ENCODE measurements at regions not wholly inside any gene's neighbourhood (a gene's known extent, or its start where the extent isn't known, plus 50 kb on each side); places are given as distances from the start of the nearest gene placed in this dataset.

DNA sequence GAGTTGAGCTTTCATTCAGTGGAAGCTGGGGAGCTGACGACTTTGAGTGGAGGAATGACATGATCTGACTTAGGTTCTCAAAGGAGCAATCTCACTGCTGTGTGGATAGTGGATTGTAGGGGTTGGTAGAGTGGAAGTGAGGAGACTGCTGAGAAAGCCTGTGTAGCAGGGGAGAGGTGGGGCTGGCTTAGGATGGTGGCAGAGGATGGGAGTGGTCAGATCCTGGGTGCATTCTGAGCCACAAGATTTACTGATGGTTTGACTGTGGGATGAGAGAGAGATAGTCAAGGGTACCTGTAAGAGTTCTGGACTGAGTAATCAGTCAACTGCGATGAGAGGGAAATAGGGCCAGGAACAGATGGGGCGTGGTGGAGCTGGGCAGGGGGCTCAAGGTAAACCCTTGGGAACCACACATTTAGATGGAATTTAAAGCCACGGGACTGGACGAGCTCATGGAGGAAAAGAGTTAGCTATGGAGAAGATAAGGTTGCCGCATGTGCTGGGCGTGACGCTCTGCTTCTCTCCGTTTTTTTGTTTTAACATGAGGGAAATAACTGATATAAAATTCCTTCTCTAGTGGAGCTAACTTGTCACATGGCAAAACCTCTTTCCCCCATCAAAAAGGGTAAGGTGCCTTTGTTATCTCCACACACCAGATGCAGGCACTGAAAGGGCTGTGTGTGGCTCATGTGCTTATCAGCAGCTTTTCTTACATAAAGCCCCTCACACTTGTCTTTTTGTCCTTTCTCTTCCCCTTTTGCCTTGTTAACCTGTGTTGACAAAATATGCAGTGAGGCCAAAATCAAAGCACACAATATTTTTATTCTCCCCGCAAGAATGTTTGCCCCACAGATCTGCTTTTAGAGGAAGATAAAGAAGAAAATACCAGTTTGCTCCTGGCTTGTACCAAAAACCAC is 379.8 kb downstream of the TSN start:
- no peak for DNase-seq

- no peak for DNase-seq
Observed at GRCh38 chr2:122136056-122136455, 380.6 kb downstream of the TSN start.

DNA sequence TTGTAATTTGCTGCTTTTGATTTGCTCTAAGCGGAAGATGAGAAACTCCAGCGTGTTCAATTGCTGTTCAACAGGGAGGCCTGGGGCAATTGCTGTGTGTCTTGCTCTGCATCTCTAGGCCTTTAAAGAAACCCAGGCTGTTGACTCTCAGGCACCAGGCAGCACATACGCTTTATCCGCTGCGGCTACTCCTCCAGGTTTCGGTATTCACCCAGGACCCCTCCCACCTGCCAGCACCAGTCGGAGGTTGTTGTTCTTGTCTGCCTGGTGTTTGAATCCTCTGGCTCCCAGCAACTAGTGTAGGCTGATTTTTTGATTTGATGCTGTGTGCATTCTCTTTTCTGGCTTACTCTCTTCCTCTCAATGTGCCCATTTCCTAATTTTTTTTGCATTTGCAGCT is 383.1 kb downstream of the TSN start:
- no peak for DNase-seq

GRCh38 chr2:122139739-122140420 is 384.4 kb downstream of the TSN start:
- no peak for DNase-seq

GRCh38 chr2:122144884-122145283 is 389.4 kb downstream of the TSN start:
- DNase-seq, result no peak

- peak; percentile 20 for DNase-seq
Observed at GRCh38 chr2:122145856-122146255, 390.4 kb downstream of the TSN start.

DNA sequence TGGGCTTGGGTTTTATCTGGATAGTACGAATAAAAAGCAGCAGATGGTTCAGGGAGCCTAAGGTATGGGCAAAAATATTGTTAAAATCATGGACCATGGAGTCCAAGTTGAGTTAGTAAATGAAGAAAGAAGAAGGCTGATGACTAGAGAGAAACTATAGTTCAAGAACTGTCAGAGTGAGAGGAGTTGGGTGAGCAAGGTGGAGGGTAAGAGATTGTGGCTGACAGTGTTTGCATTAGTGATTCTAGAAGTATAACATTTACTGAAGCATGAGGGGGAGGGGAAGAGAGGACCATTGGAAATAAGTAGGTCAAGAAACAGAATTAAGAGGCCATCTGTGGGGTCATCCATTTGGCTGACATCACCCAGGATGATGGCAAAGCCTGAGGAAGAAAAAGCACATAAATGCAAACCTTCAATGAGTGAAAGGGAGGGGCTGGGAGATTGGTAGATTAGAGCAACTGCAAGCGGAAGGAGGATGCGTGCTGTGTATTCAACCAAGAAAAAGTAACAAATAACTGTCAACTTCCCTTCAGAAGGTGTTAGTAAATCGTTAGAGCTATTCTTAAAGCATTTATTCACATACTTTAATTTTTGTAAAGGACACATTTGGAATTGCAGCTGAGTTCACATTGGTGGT is 392.8 kb downstream of the TSN start:
- no peak for DNase-seq

GRCh38 chr2:122150524-122151280 is 395.3 kb downstream of the TSN start:
- DNase-seq, result no peak

DNA sequence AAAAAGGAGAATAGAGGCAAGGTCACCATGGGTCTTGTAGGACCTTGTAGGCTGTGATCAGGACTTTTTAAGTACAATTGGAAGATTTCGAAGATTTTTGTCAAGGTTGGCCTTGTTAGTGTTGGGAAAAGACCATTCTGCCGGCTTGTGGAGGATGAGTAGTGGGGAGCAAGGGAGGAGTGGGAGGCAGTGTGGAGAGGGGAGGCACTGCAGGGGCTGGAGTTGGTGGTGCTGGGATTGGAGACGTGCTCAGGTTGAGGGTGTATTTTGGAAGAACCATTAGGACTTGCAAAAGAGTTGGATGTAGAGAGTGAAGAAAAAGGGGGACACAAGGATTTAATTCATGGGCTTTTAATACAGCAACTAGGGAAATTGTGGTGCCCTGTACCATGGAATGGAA is 397.1 kb downstream of the TSN start:
- DNase-seq, result no peak

- DNase-seq, result no peak
Observed at GRCh38 chr2:122156176-122156890, 400.9 kb downstream of the TSN start.

DNA sequence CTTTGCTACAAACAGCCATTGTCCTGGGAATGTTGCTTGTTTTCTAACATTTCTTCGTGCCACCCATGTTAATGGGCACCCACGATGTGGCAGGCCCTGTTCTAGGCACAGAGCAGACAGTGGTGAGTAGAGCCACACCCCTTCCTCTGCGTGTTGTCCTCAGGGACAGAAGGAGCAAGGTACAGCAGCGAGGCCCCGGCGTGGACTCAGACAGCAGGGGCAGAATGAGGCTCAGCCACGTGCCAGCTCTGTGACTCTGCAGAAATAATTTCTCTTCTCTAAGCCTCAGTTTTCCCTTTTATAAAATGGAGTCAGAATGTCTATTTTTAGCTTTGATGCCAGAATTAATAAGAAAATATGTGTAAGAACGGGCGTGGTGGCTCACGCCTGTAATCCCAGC is 401.7 kb downstream of the TSN start:
- no peak for DNase-seq

- no peak for DNase-seq
Observed at GRCh38 chr2:122163617-122164016, 408.2 kb downstream of the TSN start.

GRCh38 chr2:122164964-122165363 is 409.5 kb downstream of the TSN start:
- no peak for DNase-seq

DNA sequence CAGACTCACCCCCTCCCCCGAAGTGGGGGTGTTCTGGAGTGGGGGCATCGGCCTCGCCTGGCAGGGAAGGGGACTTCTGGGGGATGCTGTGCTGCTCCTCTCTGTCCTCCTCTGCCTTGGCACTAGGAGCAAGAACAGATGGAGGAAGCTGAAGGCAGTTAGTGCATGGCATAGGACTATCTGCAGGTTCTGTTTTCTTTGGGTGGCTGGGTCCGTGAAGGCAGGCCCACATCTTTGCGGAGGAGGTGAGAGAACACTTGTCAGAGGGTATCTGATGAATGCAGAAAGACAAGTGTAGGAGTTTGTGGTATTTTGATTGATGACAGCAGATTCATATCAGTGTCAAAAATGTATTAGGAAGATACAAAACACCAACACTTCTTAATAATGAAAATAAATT is 411.4 kb downstream of the TSN start:
- no peak for DNase-seq

DNA sequence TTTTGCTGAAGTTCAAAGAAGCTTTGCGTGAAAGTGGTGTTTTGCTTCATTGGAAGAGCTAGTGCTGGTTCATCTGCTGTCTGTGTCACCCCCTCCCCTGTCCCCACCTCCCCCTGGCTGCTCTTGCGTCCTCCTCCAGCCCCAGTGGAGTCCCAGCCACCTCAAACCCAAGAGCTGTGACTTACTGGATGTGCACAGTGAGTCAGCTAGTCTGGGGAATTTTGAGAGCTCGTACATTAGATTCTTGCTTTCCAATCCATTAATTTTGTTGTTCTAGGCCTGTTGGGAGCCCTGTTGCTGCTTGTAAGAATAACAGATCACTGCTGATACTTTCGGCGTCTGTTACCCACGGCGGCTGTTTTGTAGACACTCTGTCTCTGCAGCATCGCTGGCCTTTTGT is 412.1 kb downstream of the TSN start:
- DNase-seq, result no peak

DNA sequence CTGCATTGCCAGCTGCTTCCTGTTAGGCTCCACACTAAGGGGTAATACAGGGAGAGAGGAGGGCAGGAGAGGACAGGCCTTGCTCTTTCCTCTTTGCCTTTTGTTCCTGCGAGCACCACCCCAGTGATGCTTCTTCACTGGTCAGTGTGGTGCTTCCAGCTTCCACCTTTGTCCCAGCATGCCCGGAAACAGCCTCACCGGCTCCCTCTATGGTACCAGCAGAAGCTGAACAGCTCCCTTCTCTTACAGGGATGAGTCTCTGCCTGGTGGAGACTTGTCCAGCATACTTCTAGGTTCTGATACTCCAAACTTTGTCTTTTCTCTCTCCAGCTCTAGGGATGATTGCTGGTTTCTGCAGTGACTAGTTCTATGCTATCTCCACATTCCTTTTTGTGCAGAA is 413.3 kb downstream of the TSN start:
- no peak for DNase-seq

GRCh38 chr2:122172812-122173211 is 417.4 kb downstream of the TSN start:
- no peak for DNase-seq

DNA sequence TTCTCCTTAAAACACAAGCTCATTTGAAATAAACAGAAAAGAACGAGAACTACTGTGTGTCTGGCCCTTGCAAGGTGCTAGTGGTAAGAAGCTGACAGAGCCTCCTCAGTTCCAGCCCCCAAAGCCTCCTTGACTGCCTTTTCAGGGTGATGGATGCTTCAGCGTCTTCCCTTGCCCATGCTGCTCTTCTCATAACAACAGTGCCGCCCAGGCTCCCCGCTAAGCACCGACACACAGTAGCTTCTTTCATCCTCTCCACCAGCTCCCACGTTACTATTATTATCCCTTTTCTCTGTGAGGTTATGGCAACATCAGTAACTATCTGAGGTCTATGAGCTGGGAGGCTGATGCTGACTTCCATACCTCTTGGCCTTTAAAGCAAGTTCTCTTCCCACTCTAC is 418.6 kb downstream of the TSN start:
- no peak for DNase-seq

- DNase-seq, result no peak
Observed at GRCh38 chr2:122179492-122180165, 424.2 kb downstream of the TSN start.

GRCh38 chr2:122180972-122181371 is 425.5 kb downstream of the TSN start:
- no peak for DNase-seq

GRCh38 chr2:122182616-122183355 is 427.3 kb downstream of the TSN start:
- no peak for DNase-seq

All from NCI-H187 treated with DMSO at 0.1 percent for 48 hours (cell line).